HL-60 (cell line): ENCODE measurements at regions not wholly inside any gene's neighbourhood (a gene's known extent, or its start where the extent isn't known, plus 50 kb on each side); places are given as distances from the start of the nearest gene placed in this dataset.

Source experiments
- CTCF ChIP-seq: IDR thresholded peaks from one replicate; pipeline ENCODE4 v1.5.1; 2011; ENCODE audit warnings: low read length, control low read depth, inconsistent platforms; ENCODE audit not compliant: insufficient read depth
- POLR2AphosphoS5 ChIP-seq: IDR thresholded peaks from 2 replicates; pipeline ENCODE4 v1.6.1; 2012; ENCODE audit warnings: low read depth
- REST ChIP-seq: IDR thresholded peaks from 2 replicates; pipeline ENCODE4 v1.6.1; 2012; ENCODE audit warnings: low read depth; ENCODE audit not compliant: insufficient replicate concordance

GRCh38 chr17:52759864-52760263, 601.4 kb upstream of the CA10 start:
- no peak for TF ChIP-seq POLR2AphosphoS5
- TF ChIP-seq CTCF: no peak
- TF ChIP-seq REST: no peak
